NOMO-1 treated with dmso at 0.1 percent for 144 hours (cell line): ENCODE measurements at regions not wholly inside any gene's neighbourhood (a gene's known extent, or its start where the extent isn't known, plus 50 kb on each side); places are given as distances from the start of the nearest gene placed in this dataset.
"Not testable (repeated sequence)": the region's sequence is repeated elsewhere in the genome, so short reads cannot be mapped to it uniquely, and the experiment has no call there.

ENCODE experiments used
- DNase-seq: peaks from one replicate; lab custom pipeline; 2025; ENCODE audit not compliant: unreplicated experiment; lab: John Stamatoyannopoulos, UW

- DNase-seq, result no peak
Measured at GRCh38 chr2:234409590-234409989, 87.3 kb downstream of the ARL4C start.

DNA sequence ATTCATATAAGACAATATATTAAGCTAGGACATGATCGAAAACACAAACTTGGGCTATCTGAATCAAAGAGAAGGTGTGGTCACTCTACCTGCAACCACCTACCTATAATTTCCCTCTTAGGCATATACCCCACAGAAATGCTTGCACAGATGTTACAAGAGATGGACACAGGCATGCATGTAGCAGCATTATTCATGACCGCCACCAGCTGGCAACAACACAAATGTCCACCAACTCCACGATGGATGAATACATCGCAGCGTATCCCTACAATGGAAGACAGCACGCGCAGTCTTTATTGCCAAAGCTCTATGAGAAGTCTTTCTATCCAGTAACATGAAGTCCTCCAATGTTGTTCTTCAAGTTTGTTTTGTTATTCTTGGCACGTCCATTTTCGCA lies 90.8 kb downstream of the ARL4C start:
- DNase-seq, result no peak

- no peak for DNase-seq
Measured at GRCh38 chr2:234405462-234405861, 91.4 kb downstream of the ARL4C start.

DNA sequence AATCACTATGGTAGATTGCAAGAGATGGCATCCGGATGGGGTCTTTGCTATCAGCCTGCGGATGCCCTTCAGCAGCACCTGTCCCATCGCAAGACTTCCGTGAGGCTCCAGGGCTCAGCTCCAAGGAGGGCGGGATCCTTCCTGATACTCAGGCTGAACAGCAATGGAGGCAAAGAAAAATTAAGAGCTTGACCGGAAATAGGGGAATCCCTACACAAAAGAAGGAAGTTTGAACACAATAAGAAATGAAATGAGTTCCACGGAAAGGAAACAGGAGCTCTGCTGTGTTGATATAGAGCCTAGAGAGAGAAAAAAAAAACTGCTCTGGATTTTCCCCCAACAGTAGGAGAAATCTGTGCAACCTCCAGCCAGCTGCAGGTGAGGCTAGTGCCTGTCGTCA lies 91.9 kb downstream of the ARL4C start:
- no peak for DNase-seq

- no peak for DNase-seq
Measured at GRCh38 chr2:234403751-234404150, 93.1 kb downstream of the ARL4C start.

GRCh38 chr2:234403074-234403473 lies 93.8 kb downstream of the ARL4C start:
- no peak for DNase-seq

DNA sequence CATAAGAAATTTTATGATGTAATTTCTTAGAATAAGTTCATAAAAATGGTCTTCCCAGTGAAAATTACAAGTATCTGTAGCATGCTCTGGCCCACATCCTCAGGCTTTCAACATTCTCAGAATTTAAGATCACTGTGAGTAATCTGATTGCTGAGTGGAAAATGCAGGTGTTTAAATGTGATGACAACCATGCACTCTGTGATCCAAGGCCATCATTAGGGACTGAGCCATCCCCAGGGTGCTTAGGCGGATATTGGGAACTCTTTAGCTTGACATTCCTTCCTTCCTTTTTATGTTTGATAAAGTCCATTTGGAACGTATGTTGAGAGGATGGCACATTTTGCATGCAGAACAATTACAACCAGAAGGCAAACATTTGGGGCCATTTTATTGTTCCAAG lies 95.5 kb downstream of the ARL4C start:
- no peak for DNase-seq

- DNase-seq, result no peak
Measured at GRCh38 chr2:234399451-234400246, 97.2 kb downstream of the ARL4C start.

DNA sequence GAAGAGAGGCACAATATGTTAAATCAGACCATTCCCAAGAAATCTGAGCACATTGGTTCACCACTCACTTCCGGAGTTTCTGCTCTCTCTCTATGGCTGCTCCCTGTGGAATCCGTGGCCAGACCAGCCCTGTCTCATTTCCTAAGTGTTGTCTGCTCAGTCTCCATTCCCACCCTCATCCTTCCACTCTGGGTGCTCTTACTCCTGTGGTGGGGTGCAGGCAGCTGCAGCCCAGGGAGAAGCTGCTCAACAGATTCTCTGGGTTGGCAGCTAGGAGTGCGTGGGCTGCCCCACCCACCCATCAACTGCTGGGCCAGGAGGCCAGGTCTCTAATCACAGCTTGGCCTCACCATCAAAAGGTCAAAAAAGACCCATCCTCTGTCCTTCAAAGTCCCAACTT lies 98.3 kb downstream of the ARL4C start:
- DNase-seq, result no peak

DNA sequence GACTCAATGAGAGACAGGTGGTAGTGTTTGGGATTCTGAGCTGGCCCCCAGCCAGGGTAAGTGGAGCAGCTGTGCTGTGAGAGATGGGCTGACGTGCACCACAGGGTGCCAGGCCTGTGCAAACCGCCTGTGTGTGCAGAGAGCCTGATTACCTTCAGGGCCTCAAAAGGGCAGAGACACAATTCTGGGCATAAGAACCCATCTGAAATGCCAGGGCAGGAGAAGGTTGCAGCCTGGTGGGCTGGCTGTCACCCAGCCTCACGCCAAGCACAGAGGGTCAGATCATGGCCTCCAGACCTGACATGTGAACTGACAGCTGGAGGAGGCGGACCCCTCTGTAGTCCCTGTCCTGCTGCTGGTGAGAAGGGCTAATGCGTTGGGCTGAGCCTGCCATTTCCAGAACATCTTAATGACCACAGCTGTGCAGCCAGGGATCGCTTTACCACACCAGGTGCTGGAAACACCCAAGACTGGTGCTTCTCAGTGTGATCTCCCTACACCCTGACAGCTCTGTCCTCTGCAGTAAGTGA lies 100.9 kb downstream of the ARL4C start:
- no peak for DNase-seq

DNA sequence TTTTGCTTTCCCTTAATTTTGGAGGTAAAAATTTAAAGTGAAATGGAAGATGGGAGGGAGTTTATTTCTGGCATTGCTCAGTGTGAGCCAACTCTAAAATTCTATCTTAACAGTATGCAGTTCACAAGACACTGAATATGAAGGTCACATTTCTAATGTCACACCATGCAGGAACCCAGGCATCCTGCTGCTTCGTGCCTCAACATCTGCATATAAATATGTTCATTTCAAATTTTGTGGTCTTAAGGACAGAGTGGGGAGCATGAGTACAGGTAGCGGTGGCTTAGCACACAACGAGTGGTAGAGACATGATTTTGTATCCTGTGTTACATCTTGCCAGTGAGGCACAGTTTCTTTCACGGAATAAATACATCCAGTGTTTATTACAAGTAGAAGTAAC lies 102.4 kb downstream of the ARL4C start:
- DNase-seq, result no peak

- no peak for DNase-seq
Measured at GRCh38 chr2:234393354-234393753, 103.5 kb downstream of the ARL4C start.

DNA sequence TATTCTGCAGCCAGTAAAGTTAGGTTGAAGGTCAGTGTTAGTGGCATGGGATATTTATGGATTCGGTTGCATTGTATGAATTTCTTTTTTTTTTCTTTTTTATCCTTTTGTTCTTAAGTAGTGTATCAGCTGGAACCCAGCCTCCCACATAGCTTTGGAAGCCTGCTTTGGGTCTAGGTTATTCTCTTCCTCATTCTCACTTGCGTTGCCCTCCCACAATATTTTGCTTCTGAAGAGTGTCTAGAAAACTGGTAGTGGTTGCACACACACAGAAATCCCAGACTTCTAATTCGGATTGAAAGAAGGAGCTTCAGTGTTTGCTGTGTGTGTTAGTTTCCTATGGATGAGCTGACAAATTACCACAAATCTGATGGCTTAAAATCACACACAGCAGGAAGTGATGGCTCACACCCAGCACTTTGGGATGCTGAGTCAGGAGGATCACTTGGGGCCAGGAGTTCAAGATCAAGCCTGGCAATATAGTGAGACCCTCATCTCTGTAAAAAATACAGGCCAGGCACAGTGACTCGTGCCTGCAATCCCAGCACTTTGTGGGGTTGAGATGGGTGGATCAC lies 104.8 kb downstream of the ARL4C start:
- DNase-seq, result no peak

DNA sequence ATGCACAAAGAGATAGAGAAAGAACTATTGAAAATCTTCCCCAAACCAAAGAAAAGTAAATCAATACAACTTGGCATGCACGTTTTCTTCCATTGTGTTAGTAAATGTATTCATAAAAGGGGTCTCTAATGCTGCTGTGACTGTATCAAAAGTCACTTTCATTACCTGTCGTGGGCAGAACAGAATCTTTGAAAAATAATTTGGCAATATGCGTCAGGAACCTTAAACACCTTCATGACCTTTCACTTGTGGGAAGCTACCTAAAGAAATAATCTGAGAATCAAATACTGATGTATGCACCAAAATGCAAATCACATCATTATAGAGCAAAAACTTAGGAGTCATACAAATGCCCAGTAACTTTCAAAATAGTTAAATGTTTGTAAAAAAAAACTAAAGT lies 105.3 kb downstream of the ARL4C start:
- DNase-seq, result no peak

- not testable (repeated sequence) for DNase-seq
Measured at GRCh38 chr2:234389661-234390060, 107.2 kb downstream of the ARL4C start.

DNA sequence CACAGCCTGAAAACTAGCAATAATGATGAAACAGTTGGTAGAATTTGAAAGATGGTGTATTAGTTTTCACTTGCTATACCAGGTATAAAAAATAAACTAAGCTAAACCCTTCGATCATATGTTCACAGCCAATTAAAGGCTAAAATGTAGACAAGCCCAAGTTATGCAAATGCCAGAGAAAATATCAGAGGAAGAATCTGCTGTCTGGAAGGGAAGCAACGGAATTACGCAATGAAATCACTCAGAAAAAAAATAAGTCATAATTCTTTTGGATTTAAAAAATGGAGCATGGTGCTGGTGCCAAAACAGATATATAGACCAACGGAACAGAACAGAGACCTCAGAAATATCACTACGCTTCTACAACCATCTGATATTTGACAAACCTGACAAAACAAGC lies 108.3 kb downstream of the ARL4C start:
- DNase-seq, result no peak

DNA sequence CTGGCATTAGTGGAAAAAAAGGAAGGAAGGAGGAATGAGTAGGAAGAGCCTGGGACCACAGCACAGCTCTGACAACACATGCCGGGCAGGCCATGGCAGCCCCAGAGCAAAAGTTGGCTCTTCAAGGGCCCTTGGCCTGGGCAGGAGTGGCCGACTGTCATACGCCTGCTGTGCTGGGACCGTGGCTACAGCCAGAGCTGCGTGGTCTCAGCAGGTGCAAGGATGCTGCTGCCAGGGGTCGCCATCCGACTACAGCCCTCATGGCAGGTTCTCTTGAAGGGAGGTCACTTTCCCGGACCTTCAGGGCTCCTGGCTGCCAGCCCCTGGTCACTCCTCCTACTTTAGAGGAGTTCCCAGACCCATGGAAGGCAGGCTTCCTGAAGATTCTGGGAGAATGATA lies 109.9 kb downstream of the ARL4C start:
- DNase-seq, result no peak

DNA sequence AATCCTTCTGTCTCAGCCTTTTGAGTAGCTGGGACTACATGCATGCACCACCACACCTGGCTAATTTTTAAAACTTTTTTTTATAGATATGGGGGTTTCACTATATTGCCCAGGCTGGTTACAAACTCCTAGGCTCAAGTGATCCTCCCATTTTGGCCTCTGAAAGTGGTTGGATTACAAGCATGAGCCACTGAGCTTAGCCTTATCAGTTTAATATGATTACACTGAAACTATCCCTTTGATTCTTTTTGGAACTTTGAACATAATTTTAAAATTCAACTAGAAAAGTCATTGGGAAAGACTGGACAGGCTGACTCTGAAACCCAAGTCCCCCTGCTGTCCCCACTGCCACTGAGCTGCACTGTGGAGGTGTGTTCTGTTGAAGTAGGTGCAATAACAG lies 114.8 kb downstream of the ARL4C start:
- no peak for DNase-seq

- not testable (repeated sequence) for DNase-seq
Measured at GRCh38 chr2:234378958-234379357, 117.9 kb downstream of the ARL4C start.

- no peak for DNase-seq
Measured at GRCh38 chr2:234378440-234378839, 118.4 kb downstream of the ARL4C start.

DNA sequence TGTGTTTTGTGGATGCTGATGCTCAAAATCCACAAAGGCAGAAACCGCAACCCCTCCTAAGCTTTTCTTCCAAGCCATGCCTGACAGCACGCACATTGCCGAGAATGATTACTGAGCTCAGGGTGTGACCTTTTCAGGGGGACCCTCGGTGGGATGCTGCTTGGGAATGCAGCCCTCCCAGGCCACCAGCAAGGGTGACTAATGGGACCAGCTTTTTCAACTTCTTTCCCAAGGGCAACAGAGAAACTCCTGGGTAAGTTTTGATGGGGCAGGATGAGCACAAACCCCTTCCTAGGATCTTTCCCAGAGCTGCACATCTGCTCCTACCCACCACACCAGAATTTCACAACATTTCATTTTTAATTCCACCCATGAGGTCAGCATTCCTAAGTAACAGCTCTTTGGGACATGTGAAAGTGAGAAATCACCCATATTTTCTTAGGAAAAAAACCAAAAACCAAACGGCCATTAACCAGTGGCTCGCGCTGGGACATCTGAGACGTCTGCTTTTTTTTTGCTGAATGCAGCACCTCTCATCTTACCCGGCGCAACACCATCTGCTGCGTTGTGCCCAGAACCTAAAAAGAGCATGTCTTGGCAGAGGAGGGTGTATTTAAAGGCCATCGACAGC lies 119.0 kb downstream of the ARL4C start:
- DNase-seq, result no peak

DNA sequence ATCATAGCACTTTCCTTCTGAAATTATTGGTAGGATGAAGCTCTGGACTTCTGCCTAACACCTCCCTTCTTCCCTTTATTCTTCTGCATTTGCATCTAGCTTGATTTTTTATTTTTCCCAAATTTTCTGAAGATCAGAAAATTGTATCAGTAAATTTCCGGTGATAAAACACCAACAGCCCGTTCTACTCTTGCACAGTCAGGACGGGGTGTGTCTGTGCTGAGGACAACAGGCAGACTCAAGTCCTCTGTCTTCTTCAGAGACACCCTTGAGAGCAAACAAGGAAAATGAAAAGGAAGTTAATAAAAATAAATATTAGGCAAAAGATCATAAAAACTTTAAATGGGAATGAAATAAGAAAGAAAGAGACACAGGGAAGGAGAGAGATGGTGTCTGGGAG lies 120.7 kb downstream of the ARL4C start:
- no peak for DNase-seq
